Right renal cortex interstitium (tissue), 3 donors: ENCODE measurements at regions not wholly inside any gene's neighbourhood (a gene's known extent, or its start where the extent isn't known, plus 50 kb on each side); places are given as distances from the start of the nearest gene placed in this dataset.
A peak's percentile ranks its signal among the peaks of the same experiment; 100 is the strongest.
"Not testable (repeated sequence)": the region's sequence is repeated elsewhere in the genome, so short reads cannot be mapped to it uniquely, and the experiment has no call there.

Source experiments
- DNase-seq, 3 donors: peaks; one replicate each; pipeline ENCODE4 v3.0.0-alpha.2; 2013; ENCODE audit warnings: low read depth in 3 of 3, low spot score in 2 of 3

DNA sequence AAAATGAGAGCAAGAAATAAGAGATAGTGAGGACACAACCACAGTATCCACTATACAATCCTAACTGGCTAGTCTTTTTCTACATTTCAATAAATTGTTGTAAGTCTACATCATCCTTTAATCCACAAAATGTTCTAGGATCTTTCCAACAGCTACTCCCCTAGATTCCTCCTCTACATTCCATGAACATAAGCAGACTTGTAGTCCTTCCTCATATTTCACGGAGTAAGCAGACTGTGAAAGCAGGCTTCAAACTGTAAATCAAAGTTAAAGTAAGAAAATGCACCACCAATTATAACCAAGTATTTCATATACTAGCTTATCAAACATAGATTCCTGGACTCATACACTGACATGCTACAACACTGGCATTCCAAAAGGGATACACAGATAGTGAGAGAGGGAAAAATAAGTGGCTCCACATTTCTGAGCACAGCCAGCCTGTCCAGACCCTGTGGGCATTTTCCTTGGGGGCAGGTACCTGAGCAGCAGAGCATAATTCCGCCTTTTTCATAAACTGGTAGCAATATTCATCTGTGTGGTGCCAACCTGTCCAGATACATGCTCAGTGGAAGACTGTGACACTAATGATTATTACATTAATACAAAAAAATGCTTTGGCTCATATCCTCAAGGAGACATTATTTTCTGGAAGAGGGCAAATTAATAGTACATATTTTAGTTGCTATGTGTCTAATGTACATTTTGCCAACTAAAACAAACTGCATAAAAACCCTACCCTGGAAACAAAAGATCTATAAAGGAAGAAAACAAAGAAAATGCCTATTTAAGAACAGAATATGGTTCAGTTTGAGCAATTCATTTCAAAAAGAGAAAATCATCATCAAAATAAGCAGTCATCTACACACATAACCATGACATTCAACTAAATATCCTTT, 113.3 kb upstream of the FSCB start:
- peak in 1 of 3 donors; percentile 16 for DNase-seq

GRCh38 chr14:44616204-44616603, 109.1 kb upstream of the FSCB start:
- no peak for DNase-seq

DNA sequence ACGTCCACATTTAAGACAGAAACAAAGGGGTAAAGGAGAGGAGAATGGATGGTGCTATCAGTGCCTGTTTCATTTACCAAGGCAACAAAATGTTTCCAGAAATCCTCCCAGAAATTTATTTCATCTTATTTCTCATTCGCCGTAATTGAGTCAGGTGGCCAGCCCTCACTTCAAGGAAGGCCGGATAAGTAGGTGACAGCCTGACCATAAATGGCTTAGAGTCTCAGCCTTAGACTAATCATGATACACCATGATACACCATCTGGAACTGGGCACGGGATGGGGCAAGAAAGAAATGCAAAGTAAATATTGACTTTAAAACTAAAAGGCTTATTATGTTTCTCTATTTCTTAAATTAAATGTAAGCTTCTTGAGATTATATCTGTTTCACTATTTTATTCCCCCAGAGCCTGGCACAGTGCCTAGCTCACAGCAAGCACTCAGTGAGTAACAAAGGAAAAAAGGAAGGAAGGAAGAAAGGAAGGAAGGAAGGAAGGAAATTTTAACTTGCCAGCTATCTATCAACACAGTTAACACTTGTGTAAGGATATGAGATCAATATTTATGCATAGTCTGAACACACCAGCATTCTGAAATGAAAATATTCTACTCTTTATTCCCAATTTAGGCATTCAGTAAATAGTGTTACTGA, 106.1 kb upstream of the FSCB start:
- DNase-seq: no peak

GRCh38 chr14:44612002-44612401, 104.9 kb upstream of the FSCB start:
- no peak for DNase-seq

DNA sequence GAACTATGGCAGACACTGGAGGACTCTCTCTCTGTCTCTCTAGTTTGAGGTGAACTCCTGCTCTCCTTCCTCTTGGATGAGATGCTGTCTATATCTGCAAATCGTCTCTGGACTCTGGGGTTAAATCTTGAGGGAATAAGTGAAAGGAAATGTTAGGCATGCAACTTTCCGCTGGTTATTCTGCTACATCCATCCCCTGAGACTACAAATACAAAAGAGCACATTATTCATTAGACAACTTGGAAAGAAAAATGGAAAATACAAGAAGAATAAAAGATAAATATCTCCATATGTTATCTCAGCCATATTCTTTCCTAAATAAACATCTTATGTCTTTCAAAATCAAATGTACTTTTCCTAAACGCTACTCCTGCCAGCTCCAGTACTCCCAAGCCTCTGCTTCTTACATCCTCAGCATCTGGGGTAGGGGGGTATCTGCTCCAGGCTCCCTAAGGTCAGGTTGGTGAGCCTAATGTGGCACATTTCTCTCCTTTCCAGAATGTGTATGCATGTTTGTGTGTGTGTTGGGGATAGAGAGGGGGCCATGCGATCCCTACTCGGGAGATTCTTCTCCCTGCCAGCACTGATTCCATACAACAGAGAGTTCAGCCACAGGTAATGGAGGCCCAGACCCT, 102.9 kb upstream of the FSCB start:
- DNase-seq: no peak

DNA sequence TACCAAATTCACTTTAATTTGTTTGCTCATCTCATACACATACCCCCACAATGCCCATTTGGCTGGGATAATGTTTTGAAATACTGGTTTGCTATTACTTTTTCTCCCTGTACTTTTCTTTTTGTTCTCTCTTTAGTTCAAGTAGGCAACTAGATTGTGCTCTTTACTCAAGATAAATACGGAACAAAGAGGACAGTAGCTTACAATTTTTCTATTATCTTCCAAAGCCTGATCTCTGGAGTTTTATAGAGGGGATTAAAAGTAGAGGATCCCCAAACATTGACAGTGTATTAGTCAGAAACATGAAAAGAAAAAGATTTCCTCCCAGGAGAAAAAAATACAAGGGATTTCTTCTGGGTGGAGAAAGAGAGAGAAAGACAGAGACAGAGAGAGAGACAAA, 102.1 kb upstream of the FSCB start:
- no peak for DNase-seq

DNA sequence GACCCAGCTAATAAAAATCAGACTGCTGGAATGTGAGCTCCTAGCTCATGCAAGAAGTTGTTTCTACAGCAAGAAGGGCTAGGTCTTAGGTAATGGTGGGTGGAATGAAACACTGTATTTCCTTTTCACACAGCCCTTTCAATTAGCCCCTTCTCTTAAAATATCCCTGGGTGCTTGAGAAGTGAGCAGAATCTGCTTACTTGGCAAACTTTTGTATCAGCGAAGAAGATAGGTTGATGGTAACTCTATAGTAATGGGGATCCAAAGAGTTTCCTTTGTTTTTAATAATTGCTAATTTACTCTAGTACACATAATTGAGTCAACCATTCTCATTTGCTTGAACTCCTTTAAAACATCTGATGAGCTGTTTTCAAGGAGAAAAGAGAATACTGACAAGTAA, 100.6 kb upstream of the FSCB start:
- no peak for DNase-seq

GRCh38 chr14:44606576-44606975, 99.5 kb upstream of the FSCB start:
- DNase-seq: no peak

DNA sequence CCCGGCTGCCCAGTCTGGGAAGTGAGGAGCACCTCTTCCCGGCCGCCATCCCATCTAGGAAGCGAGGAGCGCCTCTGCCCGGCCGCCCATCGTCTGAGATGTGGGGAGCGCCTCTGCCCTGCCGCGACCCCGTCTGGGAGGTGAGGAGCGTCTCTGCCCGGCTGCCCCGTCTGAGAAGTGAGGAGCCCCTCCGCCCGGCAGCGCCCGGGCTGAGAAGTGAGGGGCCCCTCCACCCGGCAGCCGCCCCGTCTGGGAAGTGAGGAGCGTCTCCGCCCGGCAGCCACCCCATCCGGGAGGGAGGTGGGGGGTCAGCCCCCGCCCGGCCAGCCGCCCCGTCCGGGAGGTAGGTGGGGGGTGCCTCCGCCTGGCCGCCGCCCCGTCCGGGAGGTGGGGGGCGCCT, 94.2 kb upstream of the FSCB start:
- DNase-seq: not testable (repeated sequence)

- DNase-seq: no peak
Measured at GRCh38 chr14:44589180-44589579, 82.1 kb upstream of the FSCB start.

GRCh38 chr14:44586910-44587309, 79.8 kb upstream of the FSCB start:
- DNase-seq: no peak

DNA sequence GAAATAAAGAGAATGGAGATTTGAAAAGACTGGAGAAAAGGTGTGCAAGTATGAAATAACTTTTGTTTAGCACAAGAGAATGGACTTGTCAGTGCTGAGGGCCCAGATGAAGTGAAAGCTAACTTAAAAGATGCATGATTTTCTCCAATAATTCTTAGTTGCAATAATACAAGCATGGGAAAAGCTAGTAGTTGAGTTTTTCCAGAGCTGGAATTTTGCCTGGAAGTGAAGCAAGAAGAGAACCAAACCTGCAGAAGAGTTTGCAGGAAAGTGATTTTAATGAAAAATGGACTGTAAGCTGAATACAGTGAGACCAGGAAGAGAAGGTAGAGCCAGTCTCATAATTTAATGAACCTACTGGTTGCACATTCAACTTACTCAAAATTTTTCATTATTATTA, 69.3 kb upstream of the FSCB start:
- DNase-seq: no peak

DNA sequence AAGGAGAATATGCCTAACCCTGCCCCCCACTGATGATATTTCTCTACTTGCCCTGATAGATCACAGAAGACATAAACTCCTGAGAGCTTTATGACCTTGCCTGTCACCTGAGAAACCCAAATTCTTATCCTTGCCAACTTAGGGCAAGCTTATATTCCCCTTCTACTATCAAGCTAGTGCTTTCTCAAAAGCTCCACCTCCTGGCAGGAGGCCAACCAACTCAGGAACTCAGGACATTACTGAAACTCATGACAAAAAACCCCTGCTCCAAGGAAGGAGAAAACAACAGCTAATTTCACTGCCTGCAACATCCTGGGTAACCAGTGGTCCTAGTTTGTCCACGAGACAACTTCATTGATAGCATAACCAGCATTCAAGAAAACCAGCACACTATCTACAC, 60.9 kb upstream of the FSCB start:
- DNase-seq: no peak

GRCh38 chr14:44565968-44566367, 58.9 kb upstream of the FSCB start:
- DNase-seq: no peak

- no peak for DNase-seq
Measured at GRCh38 chr14:44564908-44565307, 57.8 kb upstream of the FSCB start.
